ENCODE measurements at regions not wholly inside any gene's neighbourhood (a gene's known extent, or its start where the extent isn't known, plus 50 kb on each side); places are given as distances from the start of the nearest gene placed in this dataset.

DNA sequence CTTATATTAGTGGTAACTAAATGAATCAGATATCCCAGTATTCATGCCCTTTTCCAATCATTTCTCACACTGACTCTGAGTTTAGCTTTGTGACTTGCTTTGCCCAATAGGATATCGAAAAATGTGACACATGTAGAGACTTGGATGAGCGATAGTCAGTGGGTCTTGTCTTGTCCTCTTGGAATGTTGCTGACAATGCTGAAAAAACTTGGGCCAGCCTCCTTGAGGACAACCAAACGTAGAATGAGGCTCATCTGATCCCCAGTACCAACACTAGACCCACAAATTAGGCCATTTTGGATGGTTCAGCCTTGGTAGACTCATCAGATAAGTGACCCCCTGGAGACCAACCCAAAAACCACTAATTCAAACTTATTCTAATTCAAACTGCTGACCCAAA is 351.0 kb downstream of the GRIN2B start:
- intact Hi-C loops (cut with DNase I), result no loop called here
- Histone ChIP-seq H3K27ac (no peak overlapping the region), H3K4me3 (no peak overlapping the region), H3K4me1 (replicated peaks) (no peaks in the 10 kb centered on the region), H3K9me3 (no peaks in the 10 kb centered on the region), H3K27me3 (replicated peaks; ENCODE audit: insufficient read depth) (no peaks in the 10 kb centered on the region), H3K36me3 (no peaks in the 10 kb centered on the region)
- no peak for DNase-seq (ENCODE audit: low spot score)
- 88% methylated on average over 3 of the region's 3 CpGs for WGBS
- TF ChIP-seq POLR2A (IDR thresholded peaks at IDR 0.05) (no peak), POLR2AphosphoS5 (IDR thresholded peaks at IDR 0.05) (no peak)
- TF ChIP-seq, protein P1, sequence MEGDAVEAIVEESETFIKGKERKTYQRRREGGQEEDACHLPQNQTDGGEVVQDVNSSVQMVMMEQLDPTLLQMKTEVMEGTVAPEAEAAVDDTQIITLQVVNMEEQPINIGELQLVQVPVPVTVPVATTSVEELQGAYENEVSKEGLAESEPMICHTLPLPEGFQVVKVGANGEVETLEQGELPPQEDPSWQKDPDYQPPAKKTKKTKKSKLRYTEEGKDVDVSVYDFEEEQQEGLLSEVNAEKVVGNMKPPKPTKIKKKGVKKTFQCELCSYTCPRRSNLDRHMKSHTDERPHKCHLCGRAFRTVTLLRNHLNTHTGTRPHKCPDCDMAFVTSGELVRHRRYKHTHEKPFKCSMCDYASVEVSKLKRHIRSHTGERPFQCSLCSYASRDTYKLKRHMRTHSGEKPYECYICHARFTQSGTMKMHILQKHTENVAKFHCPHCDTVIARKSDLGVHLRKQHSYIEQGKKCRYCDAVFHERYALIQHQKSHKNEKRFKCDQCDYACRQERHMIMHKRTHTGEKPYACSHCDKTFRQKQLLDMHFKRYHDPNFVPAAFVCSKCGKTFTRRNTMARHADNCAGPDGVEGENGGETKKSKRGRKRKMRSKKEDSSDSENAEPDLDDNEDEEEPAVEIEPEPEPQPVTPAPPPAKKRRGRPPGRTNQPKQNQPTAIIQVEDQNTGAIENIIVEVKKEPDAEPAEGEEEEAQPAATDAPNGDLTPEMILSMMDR (IDR thresholded peaks at IDR 0.05), result no peak

- no peak for DNase-seq (ENCODE audit: low spot score)
- 100% methylated on average over 1 of the region's 1 CpG for WGBS
- no peaks in the 10 kb centered on the region for H3K9me3 ChIP-seq
- H3K4me3 ChIP-seq, result no peak overlapping the region
- H3K4me1 ChIP-seq (replicated peaks), result no peaks in the 10 kb centered on the region
- H3K27ac ChIP-seq, result no peak overlapping the region
- TF ChIP-seq, protein P1 (IDR thresholded peaks at IDR 0.05), result no peak
- TF ChIP-seq POLR2A (IDR thresholded peaks at IDR 0.05), result no peak
- intact Hi-C loops (cut with DNase I), result no loop called here
- no peaks in the 10 kb centered on the region for H3K36me3 ChIP-seq
- no peaks in the 10 kb centered on the region for H3K27me3 ChIP-seq (replicated peaks; ENCODE audit: insufficient read depth)
These were observed 353.3 kb downstream of the GRIN2B start for GRCh38 chr12:13628067-13628466.

DNA sequence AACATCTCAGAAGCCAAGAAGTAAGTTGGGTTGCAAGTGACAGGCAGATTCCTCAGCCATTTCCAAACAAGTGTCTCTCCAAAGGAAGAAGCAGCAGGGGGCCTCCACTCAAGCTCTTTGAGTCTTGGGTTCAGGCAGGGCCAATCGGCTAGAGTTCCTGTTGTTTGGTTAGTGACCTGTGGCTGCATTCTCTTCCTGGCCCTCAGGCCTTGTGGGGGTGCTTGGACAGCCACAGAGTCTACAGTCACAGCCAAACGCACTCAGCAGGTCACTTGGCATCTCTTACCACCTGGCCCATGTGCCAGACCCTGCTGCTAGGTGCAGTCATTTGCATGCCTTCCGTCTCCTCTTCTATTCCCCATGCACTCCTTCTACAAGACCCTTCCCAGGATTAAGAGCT is 353.9 kb downstream of the GRIN2B start:
- WGBS, result 74% methylated on average over 3 of the region's 3 CpGs

GRCh38 chr12:13613297-13613696 is 368.1 kb downstream of the GRIN2B start:
- no peak for DNase-seq (ENCODE audit: low spot score)
- H3K4me1 ChIP-seq (replicated peaks), result no peaks in the 10 kb centered on the region
- intact Hi-C loops (cut with DNase I), result no loop called here
- H3K27ac ChIP-seq, result no peak overlapping the region
- TF ChIP-seq, protein P1 (IDR thresholded peaks at IDR 0.05), result no peak
- TF ChIP-seq POLR2A (IDR thresholded peaks at IDR 0.05), result no peak
- TF ChIP-seq POLR2AphosphoS5 (IDR thresholded peaks at IDR 0.05), result no peak
- 75% methylated on average over 3 of the region's 3 CpGs for WGBS
- H3K9me3 ChIP-seq, result no peaks in the 10 kb centered on the region
- H3K36me3 ChIP-seq, result no peaks in the 10 kb centered on the region
- H3K4me3 ChIP-seq, result no peak overlapping the region
- H3K27me3 ChIP-seq (replicated peaks; ENCODE audit: insufficient read depth), result no peaks in the 10 kb centered on the region

More for the DNA sequence above, 353.9 kb downstream of the GRIN2B start:
- DNase-seq (ENCODE audit: low spot score), result no peak
- Histone ChIP-seq H3K4me1 (replicated peaks) (no peaks in the 10 kb centered on the region), H3K9me3 (no peaks in the 10 kb centered on the region), H3K36me3 (no peaks in the 10 kb centered on the region), H3K27ac (no peak overlapping the region), H3K4me3 (no peak overlapping the region), H3K27me3 (replicated peaks; ENCODE audit: insufficient read depth) (no peaks in the 10 kb centered on the region)
- intact Hi-C loops (cut with DNase I), result no loop called here
- TF ChIP-seq POLR2A (IDR thresholded peaks at IDR 0.05), result no peak
- TF ChIP-seq POLR2AphosphoS5 (IDR thresholded peaks at IDR 0.05), result no peak
- TF ChIP-seq, protein P1 (IDR thresholded peaks at IDR 0.05), result no peak

- TF ChIP-seq POLR2AphosphoS5 (IDR thresholded peaks at IDR 0.05), result no peak
- Histone ChIP-seq H3K4me3 (no peak overlapping the region), H3K27ac (no peak overlapping the region), H3K36me3 (no peaks in the 10 kb centered on the region), H3K27me3 (replicated peaks; ENCODE audit: insufficient read depth) (no peaks in the 10 kb centered on the region), H3K4me1 (replicated peaks) (no peaks in the 10 kb centered on the region), H3K9me3 (no peaks in the 10 kb centered on the region)
- intact Hi-C loops (cut with DNase I), result no loop called here
- DNase-seq (ENCODE audit: low spot score), result no peak
- 22% methylated on average over 4 of the region's 4 CpGs for WGBS
These were observed 371.3 kb downstream of the GRIN2B start for GRCh38 chr12:13609894-13610679.
